Common myeloid progenitor, CD34-positive (primary cell): ENCODE measurements at regions not wholly inside any gene's neighbourhood (a gene's known extent, or its start where the extent isn't known, plus 50 kb on each side); places are given as distances from the start of the nearest gene placed in this dataset.

ENCODE experiments used
- CTCF ChIA-PET: fragments of 350-600 bp; sonication (Branson Sonifier 250); formaldehyde crosslinking; loops from one replicate; lab custom pipeline; 2021; ENCODE audit warnings: antibody characterized with exemption; lab: Charles Lee
- POLR2A ChIA-PET: fragments of 350-600 bp; sonication (Branson Sonifier 250); formaldehyde crosslinking; loops from one replicate; lab custom pipeline; 2021; ENCODE audit warnings: antibody characterized with exemption; lab: Charles Lee
- DNase-seq, 3 donors: peaks; one replicate each; pipeline versions ENCODE4 v3.0.0 to v3.0.0-alpha.2; 2013
- H3K27ac ChIP-seq, 2 experiments: 1 replicate in 1 of 2; 2 replicates in 1 of 2; pipeline ENCODE4 v1.7.0; 2013; ENCODE audit warnings: inconsistent platforms in 2 of 2, low read length in 2 of 2, mild to moderate bottlenecking in 2 of 2, low read depth in 1 of 2, moderate library complexity in 1 of 2; ENCODE audit not compliant: severe bottlenecking in 2 of 2, insufficient read depth in 1 of 2, poor library complexity in 1 of 2
- H3K27me3 ChIP-seq, 5 experiments: replicated peaks in 2 of 5; 1 replicate in 3 of 5; 2 replicates in 2 of 5; pipeline versions ENCODE4 v1.6.1 to v1.7.0; 2013; ENCODE audit warnings: low read length in 4 of 5, mild to moderate bottlenecking in 2 of 5, moderate library complexity in 2 of 5, inconsistent platforms in 1 of 5; ENCODE audit not compliant: insufficient read depth in 5 of 5, control insufficient read depth in 4 of 5
- H3K36me3 ChIP-seq, 4 experiments: 1 replicate in 2 of 4; 2 replicates in 2 of 4; pipeline versions ENCODE4 v1.6.1 to v1.7.0; 2013; ENCODE audit warnings: low read length in 3 of 4, control low read depth in 1 of 4, mild to moderate bottlenecking in 1 of 4; ENCODE audit not compliant: control insufficient read depth in 4 of 4, insufficient read depth in 4 of 4
- H3K4me1 ChIP-seq, 4 experiments: 1 replicate in 3 of 4; 2 replicates in 1 of 4; pipeline versions ENCODE4 v1.6.1 to v1.7.1; 2013; ENCODE audit warnings: low read length in 3 of 4, mild to moderate bottlenecking in 3 of 4, control low read depth in 1 of 4, inconsistent platforms in 1 of 4, moderate library complexity in 1 of 4; ENCODE audit not compliant: control insufficient read depth in 4 of 4, insufficient read depth in 4 of 4; ENCODE audit errors: control extremely low read depth in 1 of 4
- H3K4me3 ChIP-seq, 7 experiments: 1 replicate in 4 of 7; 2 replicates in 3 of 7; pipeline versions ENCODE4 v1.5.1 to v1.7.0; 2013; ENCODE audit warnings: mild to moderate bottlenecking in 7 of 7, low read length in 6 of 7, moderate library complexity in 6 of 7, inconsistent platforms in 2 of 7, low read depth in 2 of 7, control low read depth in 1 of 7; ENCODE audit not compliant: insufficient read depth in 4 of 7, control insufficient read depth in 1 of 7; ENCODE audit errors: extremely low read depth in 1 of 7
- H3K9me3 ChIP-seq, 5 experiments: 1 replicate in 4 of 5; 2 replicates in 1 of 5; pipeline versions ENCODE4 v1.6.1 to v1.7.1; 2013; ENCODE audit warnings: low read length in 4 of 5, mild to moderate bottlenecking in 2 of 5, inconsistent platforms in 1 of 5, low read depth in 1 of 5, moderate library complexity in 1 of 5; ENCODE audit not compliant: control insufficient read depth in 4 of 5, insufficient read depth in 2 of 5; ENCODE audit errors: control extremely low read depth in 1 of 5
- WGBS: methylation state at CpG from one replicate; pipeline ENCODE4 v1.1.5; 2013; ENCODE audit not compliant: insufficient coverage; 5-methylcytosine and 5-hydroxymethylcytosine counted together

- POLR2A ChIA-PET, result no interaction called here
Observed at GRCh38 chr2:66048667-66049066, 386.3 kb upstream of the MEIS1 start.

GRCh38 chr2:66041902-66042657, 392.8 kb upstream of the MEIS1 start:
- ChIA-PET POLR2A (no interaction called here), CTCF (interaction anchor here (0.7 kb wide), 1 partner anchor 746 kb away, joined by 3 read pairs; no protein-coding TSS in a partner anchor)
- Histone ChIP-seq H3K4me1 (no peaks in the 10 kb centered on the region), H3K27ac (no peak overlapping the region), H3K36me3 (no peaks in the 10 kb centered on the region), H3K27me3 (no peaks in the 10 kb centered on the region), H3K4me3 (no peak overlapping the region), H3K9me3 (peaks cover 0 to 6% (median 1%) of the 10 kb centered on the region in 5 experiments)
- 94% methylated on average over 3 of the region's 7 CpGs for WGBS
- no peak for DNase-seq

More at GRCh38 chr2:66048667-66049066, 386.3 kb upstream of the MEIS1 start:
- Histone ChIP-seq H3K4me3 (no peak overlapping the region), H3K36me3 (no peaks in the 10 kb centered on the region), H3K4me1 (no peaks in the 10 kb centered on the region), H3K9me3 (peaks cover 0 to 6% (median 0%) of the 10 kb centered on the region in 5 experiments), H3K27me3 (peaks cover 0 to 3% (median 0%) of the 10 kb centered on the region in 5 experiments), H3K27ac (no peak overlapping the region)
- 97% methylated on average over 2 of the region's 3 CpGs for WGBS
- no peak for DNase-seq
- CTCF ChIA-PET, result no interaction called here

GRCh38 chr2:66036948-66037347, 398.0 kb upstream of the MEIS1 start:
- 100% methylated on average over 1 of the region's 1 CpG for WGBS
- ChIA-PET CTCF (no interaction called here), POLR2A (no interaction called here)
- Histone ChIP-seq H3K4me3 (no peak overlapping the region), H3K4me1 (no peaks in the 10 kb centered on the region), H3K9me3 (no peaks in the 10 kb centered on the region), H3K27me3 (no peaks in the 10 kb centered on the region), H3K36me3 (no peaks in the 10 kb centered on the region), H3K27ac (no peak overlapping the region)
- DNase-seq, result no peak

GRCh38 chr2:66034467-66034866, 400.5 kb upstream of the MEIS1 start:
- H3K4me1 ChIP-seq, result no peaks in the 10 kb centered on the region
- POLR2A ChIA-PET, result no interaction called here
- no peak for DNase-seq

GRCh38 chr2:66032226-66032775, 402.6 kb upstream of the MEIS1 start:
- peak in 2 of 3 donors; percentile 2 to 27 for DNase-seq
- no peaks in the 10 kb centered on the region for H3K27me3 ChIP-seq
- CTCF ChIA-PET, result no interaction called here
- no CpG with 5 or more reads among the region's 1 CpG for WGBS
- no peaks in the 10 kb centered on the region for H3K9me3 ChIP-seq
- POLR2A ChIA-PET, result no interaction called here
- no peaks in the 10 kb centered on the region for H3K36me3 ChIP-seq
- no peaks in the 10 kb centered on the region for H3K4me1 ChIP-seq
- no peak overlapping the region for H3K27ac ChIP-seq
- H3K4me3 ChIP-seq, result no peak overlapping the region

More at GRCh38 chr2:66034467-66034866, 400.5 kb upstream of the MEIS1 start:
- Histone ChIP-seq H3K27ac (no peak overlapping the region), H3K27me3 (no peaks in the 10 kb centered on the region), H3K9me3 (no peaks in the 10 kb centered on the region), H3K36me3 (no peaks in the 10 kb centered on the region), H3K4me3 (no peak overlapping the region)
- CTCF ChIA-PET, result no interaction called here

GRCh38 chr2:66031236-66031635, 403.7 kb upstream of the MEIS1 start:
- POLR2A ChIA-PET, result no interaction called here
- H3K36me3 ChIP-seq, result no peaks in the 10 kb centered on the region
- H3K9me3 ChIP-seq, result no peaks in the 10 kb centered on the region
- 91% methylated on average over 4 of the region's 4 CpGs for whole genome bisulfite sequencing
- H3K27ac ChIP-seq, result no peak overlapping the region
- no peaks in the 10 kb centered on the region for H3K27me3 ChIP-seq
- CTCF ChIA-PET, result no interaction called here
- no peak for DNase-seq
- no peak overlapping the region for H3K4me3 ChIP-seq
- no peaks in the 10 kb centered on the region for H3K4me1 ChIP-seq

- DNase-seq, result no peak
- Histone ChIP-seq H3K27me3 (peaks cover 0 to 3% (median 0%) of the 10 kb centered on the region in 5 experiments), H3K4me3 (no peak overlapping the region), H3K4me1 (no peaks in the 10 kb centered on the region), H3K36me3 (no peaks in the 10 kb centered on the region), H3K27ac (no peak overlapping the region), H3K9me3 (no peaks in the 10 kb centered on the region)
- ChIA-PET POLR2A (no interaction called here), CTCF (no interaction called here)
- WGBS, result no CpG with 5 or more reads among the region's 1 CpG
Observed at GRCh38 chr2:66030553-66030952, 404.4 kb upstream of the MEIS1 start.
